Keratinocyte (primary cell): ENCODE measurements at regions not wholly inside any gene's neighbourhood (a gene's known extent, or its start where the extent isn't known, plus 50 kb on each side); places are given as distances from the start of the nearest gene placed in this dataset.

Experiments
- DNase-seq: peaks from one replicate; pipeline ENCODE4 v3.0.0-alpha.2; 2011; ENCODE audit warnings: low read depth, missing footprints, low spot score
- FAIRE-seq: peaks from 2 replicates; lab custom pipeline; 2011; peaks lifted over from hg19 to GRCh38; lab: Jason Lieb, UNC
- H2AFZ ChIP-seq: 2 replicates; pipeline ENCODE4 v1.6.0; 2012; ENCODE audit warnings: low read length, control low read depth, inconsistent platforms; ENCODE audit not compliant: control insufficient read depth
- H3K27ac ChIP-seq: 2 replicates; pipeline ENCODE4 v1.5.1; 2011; ENCODE audit warnings: low read length; ENCODE audit not compliant: control insufficient read depth, insufficient read depth
- H3K27me3 ChIP-seq: 3 replicates; pipeline ENCODE4 v1.6.0; 2011; ENCODE audit warnings: low read length; ENCODE audit not compliant: control insufficient read depth, insufficient read depth; ENCODE audit errors: extremely low read depth
- H3K36me3 ChIP-seq, 2 experiments: 2 replicates in 1 of 2; 3 replicates in 1 of 2; pipeline ENCODE4 v1.5.1; 2011; ENCODE audit warnings: low read length in 2 of 2, mild to moderate bottlenecking in 1 of 2; ENCODE audit not compliant: control insufficient read depth in 2 of 2, insufficient read depth in 2 of 2; ENCODE audit errors: extremely low read depth in 1 of 2
- H3K4me1 ChIP-seq: 3 replicates; pipeline ENCODE4 v1.5.1; 2011; ENCODE audit warnings: low read length; ENCODE audit not compliant: control insufficient read depth, insufficient read depth; ENCODE audit errors: extremely low read depth
- H3K4me2 ChIP-seq: 3 replicates; pipeline ENCODE4 v1.6.0; 2011; ENCODE audit warnings: low read depth, low read length; ENCODE audit not compliant: control insufficient read depth, insufficient read depth; ENCODE audit errors: extremely low read depth
- H3K4me3 ChIP-seq, 3 experiments: fragments of 200-600 bp in 1 of 3; sonication (generic) in 1 of 3; 2 replicates in 2 of 3; 3 replicates in 1 of 3; pipeline ENCODE4 v1.5.1; 2011 to 2016; ENCODE audit warnings: low read length in 3 of 3, mild to moderate bottlenecking in 3 of 3, control low read depth in 2 of 3, inconsistent platforms in 1 of 3, low read depth in 1 of 3, mixed read lengths in 1 of 3, mixed run types in 1 of 3, moderate library complexity in 1 of 3; ENCODE audit not compliant: control insufficient read depth in 2 of 3, insufficient read depth in 2 of 3; ENCODE audit errors: extremely low read depth in 1 of 3
- H3K79me2 ChIP-seq: 2 replicates; pipeline ENCODE4 v1.6.0; 2012; ENCODE audit warnings: low read length; ENCODE audit not compliant: control insufficient read depth, insufficient read depth
- H3K9ac ChIP-seq: 3 replicates; pipeline ENCODE4 v1.6.0; 2011; ENCODE audit warnings: low read length; ENCODE audit not compliant: control insufficient read depth, insufficient read depth; ENCODE audit errors: extremely low read depth
- H3K9me1 ChIP-seq: 3 replicates; pipeline ENCODE4 v1.6.0; 2011; ENCODE audit warnings: low read length; ENCODE audit not compliant: control insufficient read depth, insufficient read depth; ENCODE audit errors: extremely low read depth
- H3K9me3 ChIP-seq: 2 replicates; pipeline ENCODE4 v1.5.1; 2012; ENCODE audit warnings: low read depth, low read length; ENCODE audit not compliant: control insufficient read depth
- H4K20me1 ChIP-seq: 3 replicates; pipeline ENCODE4 v1.6.0; 2011; ENCODE audit warnings: low read length; ENCODE audit not compliant: control insufficient read depth, insufficient read depth; ENCODE audit errors: extremely low read depth
- CTCF ChIP-seq, 3 experiments: IDR thresholded peaks in 1 of 3; conservative IDR thresholded peaks in 1 of 3; optimal IDR thresholded peaks in 1 of 3; 2 replicates in 2 of 3; 3 replicates in 1 of 3; pipeline versions ENCODE3 to v1.5.1; 2011; ENCODE audit warnings: low read length in 3 of 3, mild to moderate bottlenecking in 3 of 3, moderate library complexity in 2 of 3, control low read depth in 1 of 3, inconsistent platforms in 1 of 3; ENCODE audit not compliant: insufficient read depth in 2 of 3; ENCODE audit errors: extremely low read depth in 1 of 3
- EZH2 ChIP-seq: IDR thresholded peaks from one replicate; pipeline ENCODE4 v1.6.1; 2012; ENCODE audit warnings: inconsistent platforms, mild to moderate bottlenecking, low read length, moderate library complexity
- dilution Hi-C: fragments of 300-500 bp; cut with MboI; formaldehyde crosslinking; loops from one replicate; pipeline ENCODE4 v1.7.0; 2020; ENCODE audit warnings: low sequenced_read_pairs; ENCODE audit not compliant: extremely low pct_ligation_motif_present

DNA sequence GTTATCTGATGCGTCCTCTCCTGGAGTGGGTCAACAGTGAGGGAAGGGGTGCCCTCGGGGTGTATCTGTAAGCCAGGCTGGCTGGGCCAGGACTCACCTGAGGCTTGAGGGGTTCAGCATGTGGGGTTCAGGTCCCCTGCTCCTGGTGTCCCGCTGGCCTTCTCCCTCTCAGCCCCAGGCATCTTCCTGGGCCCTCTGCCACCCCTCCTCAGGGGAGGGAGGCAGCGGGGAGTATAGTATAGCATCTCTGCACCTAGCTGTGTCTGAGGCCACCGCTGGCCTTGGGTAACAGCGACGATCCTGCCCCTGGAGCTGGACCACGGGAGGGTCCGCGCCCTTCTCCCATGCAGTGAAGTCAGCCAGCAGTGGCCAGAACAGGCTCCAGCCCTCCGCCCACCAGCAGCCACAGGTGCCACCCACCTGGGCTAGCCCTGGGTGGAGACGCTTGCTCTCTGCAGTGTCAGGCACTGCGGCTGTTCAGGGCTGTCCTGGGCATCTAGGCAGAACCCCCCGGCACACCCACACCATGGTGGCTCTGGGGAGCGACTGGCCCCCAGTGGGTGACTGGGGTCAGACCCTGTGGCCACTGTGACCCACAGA is 110.7 kb upstream of the NKX1-1 start:
- H3K4me2 ChIP-seq = no peak overlapping the region
- dilution Hi-C loops = no loop called here

DNA sequence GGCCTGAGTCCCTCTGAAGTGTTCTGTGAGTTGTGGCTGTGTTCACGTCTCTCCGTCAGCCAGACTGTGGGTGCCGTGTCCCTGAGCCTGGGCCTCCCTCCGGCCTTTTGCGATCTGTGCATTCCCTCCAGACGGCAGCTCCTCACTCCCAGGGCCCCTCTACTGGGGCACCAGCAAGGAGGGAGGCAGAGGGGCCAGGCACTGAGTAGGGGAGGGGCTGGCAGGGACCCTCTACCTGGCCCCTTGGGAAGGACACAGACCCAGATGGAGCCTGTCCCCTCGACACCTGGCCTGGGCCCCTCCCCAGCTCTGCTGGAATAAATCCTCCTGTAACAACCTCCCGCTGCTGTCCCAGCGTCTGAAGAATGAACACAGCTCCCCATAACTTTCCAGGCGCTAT is 110.0 kb upstream of the NKX1-1 start:
- Histone ChIP-seq H2AFZ (no peak overlapping the region), H3K4me2 (no peak overlapping the region), H3K4me3 (no peak overlapping the region), H3K4me1 (no peaks in the 10 kb centered on the region), H3K9me3 (peaks cover 7% of the 10 kb centered on the region), H3K36me3 (no peaks in the 10 kb centered on the region), H3K27me3 (peaks cover 41% of the 10 kb centered on the region), H3K27ac (no peak overlapping the region), H4K20me1 (no peaks in the 10 kb centered on the region), H3K9me1 (no peaks in the 10 kb centered on the region), H3K79me2 (no peaks in the 10 kb centered on the region), H3K9ac (no peak overlapping the region)
- dilution Hi-C loops = no loop called here
- no peak for FAIRE-seq
- DNase-seq = no peak
- TF ChIP-seq EZH2 (no peak), CTCF (optimal IDR thresholded peaks at IDR 0.05 in 1 of 3, IDR thresholded peaks at IDR 0.05 in 1 of 3, conservative IDR thresholded peaks at IDR 0.05 in 1 of 3; ENCODE audit: extremely low read depth in 1 of 3, insufficient read depth in 2 of 3, low read length in 3 of 3) (no peak)

More for the DNA sequence above, 110.7 kb upstream of the NKX1-1 start:
- Histone ChIP-seq H3K27ac (no peak overlapping the region), H3K9ac (no peak overlapping the region), H3K36me3 (no peaks in the 10 kb centered on the region), H3K4me3 (no peak overlapping the region), H3K79me2 (no peaks in the 10 kb centered on the region), H3K9me1 (no peaks in the 10 kb centered on the region), H3K4me1 (no peaks in the 10 kb centered on the region), H4K20me1 (no peaks in the 10 kb centered on the region), H2AFZ (no peak overlapping the region), H3K27me3 (peaks cover 45% of the 10 kb centered on the region), H3K9me3 (peaks cover 7% of the 10 kb centered on the region)
- FAIRE-seq = no peak
- no peak for DNase-seq
- no peak for TF ChIP-seq EZH2
- TF ChIP-seq CTCF (optimal IDR thresholded peaks at IDR 0.05 in 1 of 3, IDR thresholded peaks at IDR 0.05 in 1 of 3, conservative IDR thresholded peaks at IDR 0.05 in 1 of 3; ENCODE audit: extremely low read depth in 1 of 3, insufficient read depth in 2 of 3, low read length in 3 of 3) = no peak
